CD4-positive, alpha-beta T cell treated with Interleukin-12 subunit alpha and Interleukin-12 subunit beta, for 1 hour (primary cell): ENCODE measurements at regions not wholly inside any gene's neighbourhood (a gene's known extent, or its start where the extent isn't known, plus 50 kb on each side); places are given as distances from the start of the nearest gene placed in this dataset.

Experiments used
- DNase-seq: peaks from one replicate; pipeline ENCODE4 v3.0.0-alpha.2; 2020

GRCh38 chr5:6937677-6938076 lies 224.4 kb downstream of the TENT4A start:
- no peak for DNase-seq

GRCh38 chr5:6941631-6942030 lies 228.4 kb downstream of the TENT4A start:
- no peak for DNase-seq

DNA sequence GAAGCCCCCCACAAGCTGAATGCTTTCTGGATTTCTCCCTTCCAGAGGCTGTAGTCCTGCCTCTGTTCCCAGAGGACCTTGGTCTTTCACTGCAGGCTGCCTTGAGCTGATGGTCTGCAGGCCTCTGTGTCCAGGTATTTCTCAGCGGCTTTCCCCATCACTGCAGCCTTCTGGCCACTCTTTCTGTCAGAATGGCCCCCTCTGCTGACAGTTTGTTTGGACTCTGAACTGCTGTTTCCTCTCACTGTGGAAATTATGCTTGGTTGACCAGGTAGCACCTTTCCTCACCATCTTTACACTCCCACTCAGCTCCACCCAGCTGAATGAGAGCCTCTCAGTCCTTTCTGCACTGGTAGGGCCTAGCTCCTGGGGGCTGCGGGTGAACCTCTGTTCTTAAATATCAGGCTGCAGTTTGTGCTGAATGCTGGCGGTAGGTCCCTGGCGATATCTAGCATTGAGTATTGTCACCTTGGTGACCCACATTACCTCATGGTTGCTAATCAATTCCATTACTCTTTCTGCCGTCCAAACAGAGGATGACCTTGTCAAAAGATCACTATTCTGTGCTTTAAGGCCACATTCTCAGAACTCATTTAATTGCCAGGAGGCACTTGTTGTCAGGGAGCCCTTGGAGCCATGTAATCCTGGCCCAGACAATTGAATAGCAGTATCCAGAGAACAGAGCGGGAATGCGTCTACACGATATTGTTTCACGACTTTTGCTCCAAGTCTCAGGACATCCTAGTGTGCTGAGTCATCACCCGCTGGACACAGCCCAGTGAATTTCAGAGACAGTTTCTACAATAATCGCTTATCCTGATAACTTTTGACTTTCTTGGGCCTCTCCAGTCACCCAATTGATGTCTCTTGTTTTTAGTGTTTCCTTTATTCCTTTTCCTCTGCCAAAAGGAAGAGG lies 230.2 kb downstream of the TENT4A start:
- no peak for DNase-seq

GRCh38 chr5:6948562-6948961 lies 235.3 kb downstream of the TENT4A start:
- DNase-seq = no peak

DNA sequence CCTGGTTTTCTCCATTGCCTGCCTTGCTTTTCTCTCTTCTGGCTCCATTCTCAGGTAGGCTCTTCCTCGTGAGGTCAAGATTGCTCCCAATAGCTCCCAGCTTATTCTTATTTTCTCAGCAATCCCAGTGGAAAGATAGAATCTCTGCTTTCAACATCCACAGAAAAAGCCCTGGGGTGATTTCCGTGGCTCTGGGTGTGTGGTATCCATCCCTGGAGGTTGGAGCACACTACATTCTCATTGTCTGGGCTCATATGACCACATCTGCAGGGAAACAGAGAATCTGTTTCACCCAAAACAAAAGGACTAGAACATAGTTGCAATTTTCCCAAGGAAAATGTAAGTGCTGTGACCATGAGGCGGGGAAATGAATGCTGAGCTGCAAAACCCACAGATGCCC lies 236.0 kb downstream of the TENT4A start:
- DNase-seq = no peak

- no peak for DNase-seq
These were observed 237.0 kb downstream of the TENT4A start for GRCh38 chr5:6950250-6950649.

GRCh38 chr5:6950860-6951259 lies 237.6 kb downstream of the TENT4A start:
- no peak for DNase-seq

GRCh38 chr5:6961123-6961522 lies 247.9 kb downstream of the TENT4A start:
- DNase-seq = no peak

GRCh38 chr5:6961837-6962635 lies 248.8 kb downstream of the TENT4A start:
- DNase-seq = no peak

DNA sequence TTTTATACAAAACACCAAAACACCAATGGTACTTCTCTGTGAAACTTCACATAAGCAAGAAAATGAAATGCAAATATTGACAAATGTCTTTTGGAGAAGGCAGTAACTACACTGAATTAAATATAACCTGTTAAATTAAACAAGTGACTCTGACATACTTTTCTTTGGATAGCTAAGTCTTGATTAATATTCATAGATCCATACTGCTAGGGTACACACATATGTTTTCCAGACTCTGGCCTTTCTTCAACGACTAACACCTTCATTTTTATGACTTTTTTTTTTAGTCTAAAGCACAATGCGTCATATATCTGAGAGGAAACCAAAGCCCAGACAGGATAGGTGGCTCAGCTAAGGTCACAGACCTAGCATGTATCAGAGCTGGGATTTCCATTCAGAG lies 263.7 kb downstream of the TENT4A start:
- DNase-seq = no peak

- no peak for DNase-seq
These were observed 265.8 kb downstream of the TENT4A start for GRCh38 chr5:6979061-6979460.

DNA sequence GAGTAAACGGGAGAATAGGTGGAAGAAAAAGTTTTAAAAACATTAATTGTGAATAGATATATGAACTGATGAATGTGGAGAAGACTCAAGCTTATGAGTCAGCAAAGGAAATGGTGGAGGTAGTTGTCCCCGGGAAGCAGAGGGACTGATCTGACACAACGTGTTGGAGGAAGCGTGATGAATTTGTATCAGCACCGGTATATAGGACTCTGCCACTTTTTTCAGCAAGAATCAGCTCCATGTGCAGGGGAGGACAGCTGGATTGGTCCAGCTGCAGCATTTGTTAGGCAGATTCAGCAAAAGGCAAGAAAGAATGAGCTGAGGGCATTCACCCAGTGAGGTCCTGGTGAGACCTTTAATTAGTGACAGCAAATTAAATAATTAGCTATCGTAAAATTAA lies 276.0 kb downstream of the TENT4A start:
- DNase-seq = no peak

- DNase-seq = no peak
These were observed 280.9 kb downstream of the TENT4A start for GRCh38 chr5:6994097-6994496.

DNA sequence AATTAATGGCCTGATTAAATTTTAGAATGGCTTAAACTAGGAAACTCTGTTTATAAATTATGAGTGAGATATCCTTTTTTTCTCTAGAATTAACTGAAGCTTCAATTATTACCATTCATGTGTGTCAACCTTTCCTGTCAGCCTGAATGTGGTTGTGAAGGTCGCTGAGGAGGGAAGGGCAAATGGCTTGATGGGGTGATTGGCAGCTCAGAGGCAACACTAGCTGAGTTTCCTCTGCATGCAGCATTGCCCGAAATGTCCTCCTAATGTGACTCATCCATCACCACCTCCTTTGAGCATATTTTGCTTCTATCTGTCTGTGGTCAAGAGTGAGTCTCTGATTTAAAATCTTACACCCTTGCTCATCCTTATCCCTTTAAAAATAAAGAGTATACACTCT lies 281.9 kb downstream of the TENT4A start:
- no peak for DNase-seq

GRCh38 chr5:7000310-7000709 lies 287.1 kb downstream of the TENT4A start:
- DNase-seq = no peak

GRCh38 chr5:7010591-7010990 lies 297.4 kb downstream of the TENT4A start:
- DNase-seq = no peak

- DNase-seq = no peak
These were observed 298.8 kb downstream of the TENT4A start for GRCh38 chr5:7012057-7012456.

DNA sequence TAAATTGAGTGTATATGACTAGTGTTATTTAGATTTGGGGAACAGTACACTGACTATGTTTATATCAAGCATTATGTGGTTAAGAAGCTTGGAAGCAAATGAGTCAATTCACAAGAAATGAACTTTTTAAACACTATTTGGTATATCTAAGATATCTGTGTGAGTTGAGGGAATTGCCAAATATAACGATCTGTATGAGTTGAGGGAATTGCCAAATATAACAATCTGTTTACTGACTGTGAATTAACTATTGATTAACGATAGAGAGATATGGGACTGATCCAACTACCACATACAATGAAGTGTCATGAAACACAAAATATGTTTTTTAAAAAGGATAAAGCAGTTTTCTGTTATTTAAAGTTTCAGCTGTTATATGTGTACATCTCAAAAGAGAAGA lies 301.4 kb downstream of the TENT4A start:
- DNase-seq = no peak

- DNase-seq = no peak
These were observed 302.5 kb downstream of the TENT4A start for GRCh38 chr5:7015586-7016256.

DNA sequence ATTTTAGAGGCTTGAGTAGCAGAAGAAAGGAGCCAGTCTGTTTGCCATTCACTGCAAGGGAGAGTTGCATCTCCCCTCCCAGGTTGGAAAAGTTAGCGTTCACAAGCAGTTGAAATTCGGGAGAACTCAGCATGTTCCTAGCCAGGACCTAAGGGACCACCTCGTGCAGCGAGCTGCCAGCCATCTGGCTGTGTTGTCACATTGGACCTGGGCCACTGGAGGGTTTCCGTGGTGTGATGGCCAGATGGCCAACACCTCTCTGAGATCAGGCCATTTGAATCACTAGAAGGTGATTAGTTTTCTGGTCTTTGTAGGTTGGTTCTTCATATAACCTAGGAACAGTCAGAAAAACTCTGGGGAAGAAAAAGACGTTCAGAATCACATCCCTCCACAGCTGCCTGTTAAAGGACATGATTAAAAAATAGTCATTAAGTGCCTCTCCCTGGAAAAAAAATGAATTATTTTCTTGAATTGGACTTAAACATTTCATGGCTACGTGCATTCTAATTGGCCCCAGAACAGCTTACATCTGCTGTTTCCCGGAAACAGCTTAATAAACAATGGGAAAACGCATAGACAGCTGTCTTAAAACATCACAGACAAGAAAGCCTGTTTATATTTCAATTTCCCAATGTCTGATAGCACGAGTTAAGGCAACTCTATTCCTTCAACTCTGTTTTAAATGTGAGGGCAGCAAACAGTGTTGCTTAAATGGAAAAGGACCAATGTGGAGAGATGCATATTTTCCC lies 303.9 kb downstream of the TENT4A start:
- no peak for DNase-seq

DNA sequence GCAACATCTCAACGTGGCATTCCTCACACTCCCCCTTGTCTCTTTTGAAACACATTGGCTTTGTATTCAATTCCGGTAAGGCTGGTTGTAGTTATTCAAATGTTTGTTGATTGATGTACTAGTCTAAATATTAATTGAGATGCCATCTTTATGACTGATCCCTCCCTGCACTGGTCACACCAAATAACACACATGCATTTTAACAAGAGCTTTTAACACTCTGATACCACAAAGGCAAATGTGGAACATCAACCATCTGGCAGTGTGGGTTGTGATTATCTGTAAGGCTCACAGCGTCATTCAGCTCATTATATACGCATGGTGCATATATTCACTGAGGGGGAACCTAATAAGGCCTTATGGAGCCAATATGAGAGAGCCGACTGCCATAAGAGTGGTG lies 305.0 kb downstream of the TENT4A start:
- DNase-seq = no peak

GRCh38 chr5:7018601-7019000 lies 305.4 kb downstream of the TENT4A start:
- DNase-seq = no peak
